SK-N-SH (cell line): ENCODE measurements at regions not wholly inside any gene's neighbourhood (a gene's known extent, or its start where the extent isn't known, plus 50 kb on each side); places are given as distances from the start of the nearest gene placed in this dataset.

Source experiments
- CTCF ChIA-PET: fragments of 300-600, 350-600 bp; formaldehyde crosslinking; extraction: SDS; loops from one replicate; lab custom pipeline; 2021; lab: Yijun Ruan, JAX
- POLR2A ChIA-PET: fragments of 350-600 bp; sonication (Branson Sonifier 250); formaldehyde crosslinking; extraction: SDS; loops from one replicate; lab custom pipeline; 2020; ENCODE audit warnings: antibody characterized with exemption, inconsistent platforms; lab: Yijun Ruan, JAX
- DNase-seq: peaks from one replicate; pipeline ENCODE4 v3.0.0; 2012
- H2AFZ ChIP-seq: fragments of 200-600 bp; sonication (generic); 2 replicates; pipeline ENCODE4 v1.8.1; 2016; ENCODE audit warnings: antibody characterized with exemption, mild to moderate bottlenecking, low read depth
- H3F3A ChIP-seq: fragments of 200-600 bp; sonication (generic); replicated peaks from 2 replicates; pipeline ENCODE3; 2016; ENCODE audit warnings: antibody characterized with exemption, mild to moderate bottlenecking; ENCODE audit not compliant: insufficient read depth
- H3K27ac ChIP-seq, 2 experiments: fragments of 200-500 bp in 1 of 2; fragments of 200-600 bp in 1 of 2; sonication (Bioruptor generic) in 1 of 2; sonication (generic), shearing (Covaris generic) in 1 of 2; 2 replicates each; pipeline versions ENCODE4 v1.5.1 to v1.6.1; 2014 to 2016; ENCODE audit warnings: low read depth in 2 of 2, inconsistent platforms in 1 of 2, low read length in 1 of 2, mild to moderate bottlenecking in 1 of 2, mixed read lengths in 1 of 2
- H3K27me3 ChIP-seq: fragments of 200-600 bp; sonication (generic), shearing (Covaris generic); 2 replicates; pipeline ENCODE4 v1.6.1; 2016; ENCODE audit warnings: mixed run types; ENCODE audit not compliant: insufficient read depth
- H3K36me3 ChIP-seq, 2 experiments: fragments of 200-500 bp in 1 of 2; fragments of 200-600 bp in 1 of 2; sonication (Bioruptor generic) in 1 of 2; sonication (generic) in 1 of 2; replicated peaks in 1 of 2; 2 replicates each; pipeline versions ENCODE3 to v1.5.1; 2014 to 2016; ENCODE audit warnings: low read length in 1 of 2, mild to moderate bottlenecking in 1 of 2; ENCODE audit not compliant: insufficient read depth in 2 of 2, control insufficient read depth in 1 of 2
- H3K4me1 ChIP-seq, 2 experiments: fragments of 200-500 bp in 1 of 2; fragments of 200-600 bp in 1 of 2; sonication (Bioruptor generic) in 1 of 2; sonication (generic), shearing (Covaris generic) in 1 of 2; 2 replicates each; pipeline versions ENCODE4 v1.5.1 to v1.6.1; 2014 to 2016; ENCODE audit warnings: low read depth in 1 of 2, low read length in 1 of 2, mixed run types in 1 of 2; ENCODE audit not compliant: insufficient read depth in 2 of 2, control insufficient read depth in 1 of 2
- H3K4me2 ChIP-seq: fragments of 200-600 bp; sonication (generic), shearing (Covaris generic); 2 replicates; pipeline ENCODE4 v1.6.1; 2017; ENCODE audit warnings: mixed run types
- H3K4me3 ChIP-seq, 2 experiments: fragments of 200-500 bp in 1 of 2; fragments of 200-600 bp in 1 of 2; sonication (Bioruptor generic) in 1 of 2; sonication (generic), shearing (Covaris generic) in 1 of 2; 2 replicates each; pipeline versions ENCODE4 v1.5.1 to v1.8.1; 2014 to 2016; ENCODE audit warnings: low read depth in 2 of 2, inconsistent platforms in 1 of 2, low read length in 1 of 2, mild to moderate bottlenecking in 1 of 2, mixed read lengths in 1 of 2, moderate library complexity in 1 of 2
- H3K79me2 ChIP-seq: fragments of 200-600 bp; sonication (generic); 2 replicates; pipeline ENCODE4 v1.8.1; 2017; ENCODE audit warnings: mild to moderate bottlenecking; ENCODE audit not compliant: insufficient read depth
- H3K9ac ChIP-seq: fragments of 200-600 bp; sonication (generic); 2 replicates; pipeline ENCODE4 v1.6.1; 2017; ENCODE audit warnings: mixed run types
- H3K9me2 ChIP-seq: fragments of 200-600 bp; sonication (generic); 2 replicates; pipeline ENCODE4 v1.6.1; 2017; ENCODE audit warnings: mixed run types
- H3K9me3 ChIP-seq: fragments of 200-600 bp; sonication (generic); 2 replicates; pipeline ENCODE4 v1.6.1; 2017; ENCODE audit warnings: mixed run types, mild to moderate bottlenecking, moderate library complexity
- H4K20me1 ChIP-seq: fragments of 200-600 bp; sonication (generic); 2 replicates; pipeline ENCODE4 v1.6.1; 2017; ENCODE audit warnings: mild to moderate bottlenecking, mixed run types; ENCODE audit not compliant: insufficient read depth
- ELF1 ChIP-seq: IDR thresholded peaks from 2 replicates; pipeline ENCODE4 v1.4.0; 2012
- EP300 ChIP-seq, 2 experiments: IDR thresholded peaks; 2 replicates each; pipeline versions ENCODE4 v1.4.0 to v1.6.1; 2012; ENCODE audit warnings: borderline replicate concordance in 1 of 2, low read depth in 1 of 2, low read length in 1 of 2
- EZH2phosphoT487 ChIP-seq: fragments of 200-600 bp; sonication (generic); IDR thresholded peaks from 2 replicates; pipeline ENCODE4 v1.6.1; 2017; ENCODE audit warnings: low read depth, mixed run types, mild to moderate bottlenecking, antibody characterized with exemption, moderate library complexity, borderline replicate concordance
- FOXJ3 ChIP-seq: sonication (generic); formaldehyde crosslinking; IDR thresholded peaks from 2 replicates; pipeline ENCODE4 v1.5.1; 2020; ENCODE audit warnings: mild to moderate bottlenecking, missing genetic modification reagents
- GATA2 ChIP-seq: sonication (generic); formaldehyde crosslinking; IDR thresholded peaks from 2 replicates; pipeline ENCODE4 v1.5.0; 2020; ENCODE audit warnings: mild to moderate bottlenecking, missing genetic modification reagents
- JUND ChIP-seq: IDR thresholded peaks from 2 replicates; pipeline ENCODE4 v1.4.0; 2012
- MEF2A ChIP-seq: IDR thresholded peaks from 2 replicates; pipeline ENCODE4 v1.4.0; 2012; ENCODE audit warnings: low read depth, borderline replicate concordance
- NRF1 ChIP-seq: IDR thresholded peaks from 2 replicates; pipeline ENCODE4 v1.6.1; 2012; ENCODE audit warnings: low read depth, mild to moderate bottlenecking, low read length
- RCOR1 ChIP-seq: fragments of 150-350 bp; IDR thresholded peaks from 2 replicates; pipeline ENCODE4 v1.6.1; 2017; ENCODE audit warnings: antibody characterized with exemption, low read length
- RFX5 ChIP-seq: IDR thresholded peaks from 2 replicates; pipeline ENCODE4 v1.6.1; 2012; ENCODE audit warnings: mild to moderate bottlenecking, improper control_type of control experiment, low read length
- SMC3 ChIP-seq: IDR thresholded peaks from 2 replicates; pipeline ENCODE4 v1.6.1; 2012; ENCODE audit warnings: low read depth, low read length, improper control_type of control experiment
- TAF1 ChIP-seq: IDR thresholded peaks from 2 replicates; pipeline ENCODE4 v1.6.1; 2012; ENCODE audit warnings: low read depth, mild to moderate bottlenecking, low read length, moderate library complexity, borderline replicate concordance
- YY1 ChIP-seq: IDR thresholded peaks from 2 replicates; pipeline ENCODE4 v1.4.0; 2012; ENCODE audit warnings: low read depth, mild to moderate bottlenecking
- WGBS: methylation state at CpG from one replicate; pipeline ENCODE4 v1.1.6; 2017; ENCODE audit warnings: low lambda C conversion rate; 5-methylcytosine and 5-hydroxymethylcytosine counted together
- TF ChIP-seq, protein P1 (sequence below): IDR thresholded peaks from 2 replicates; pipeline ENCODE4 v1.4.0; 2012; ENCODE audit warnings: low read depth, borderline replicate concordance
- TF ChIP-seq, protein P2 (sequence below): fragments of 150-350 bp; IDR thresholded peaks from 2 replicates; pipeline ENCODE4 v1.6.1; 2016; ENCODE audit warnings: mild to moderate bottlenecking, low read depth, low read length
- TF ChIP-seq, protein P3 (sequence below): fragments of 200-600 bp; sonication (generic); IDR thresholded peaks from 2 replicates; pipeline ENCODE4 v1.6.1; 2017; ENCODE audit warnings: antibody characterized with exemption, mild to moderate bottlenecking, moderate library complexity
- TF ChIP-seq, protein P4 (sequence below): IDR thresholded peaks from 2 replicates; pipeline ENCODE4 v1.6.1; 2012; ENCODE audit warnings: mild to moderate bottlenecking, low read depth, low read length, moderate library complexity

DNA sequence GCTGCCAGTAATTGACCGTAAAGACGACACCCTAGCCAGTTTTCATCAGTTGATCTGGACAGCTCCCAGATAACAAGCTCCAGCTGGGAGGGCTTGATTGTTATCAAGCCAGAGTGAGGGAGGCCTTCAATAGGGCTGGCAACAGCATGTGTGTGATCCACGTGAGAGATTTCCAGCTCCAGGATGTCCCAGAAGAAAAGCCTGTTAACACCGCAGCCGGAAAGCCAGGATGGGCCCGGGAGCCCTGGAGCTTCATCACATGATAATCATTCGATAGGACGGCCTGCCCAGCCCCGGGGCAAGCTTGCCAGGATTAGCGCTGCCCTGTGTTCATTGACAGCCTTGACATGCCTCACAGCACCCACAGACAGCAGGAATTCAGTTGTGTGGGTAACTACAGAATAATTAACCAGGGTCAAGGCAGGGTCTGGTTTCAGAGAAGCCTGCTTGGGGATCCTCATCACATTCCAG is 182.5 kb downstream of the C1D start (continued):
- TF ChIP-seq, protein P1, sequence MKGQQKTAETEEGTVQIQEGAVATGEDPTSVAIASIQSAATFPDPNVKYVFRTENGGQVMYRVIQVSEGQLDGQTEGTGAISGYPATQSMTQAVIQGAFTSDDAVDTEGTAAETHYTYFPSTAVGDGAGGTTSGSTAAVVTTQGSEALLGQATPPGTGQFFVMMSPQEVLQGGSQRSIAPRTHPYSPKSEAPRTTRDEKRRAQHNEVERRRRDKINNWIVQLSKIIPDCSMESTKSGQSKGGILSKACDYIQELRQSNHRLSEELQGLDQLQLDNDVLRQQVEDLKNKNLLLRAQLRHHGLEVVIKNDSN = peak; percentile 51; the same call in 1 of the 2 replicates
- TF ChIP-seq GATA2 (peak; percentile 100), FOXJ3 (CRISPR knock-in tag) (peak; percentile 84), RCOR1 (peak; percentile 81), EP300 (IDR thresholded peaks at IDR 0.05; ENCODE audit: borderline replicate concordance in 1 of 2, low read depth in 1 of 2, low read length in 1 of 2) (peak; percentile 81 to 97; a peak in 3 of 4 replicates), YY1 (no peak), MEF2A (no peak), RFX5 (no peak)
- TF ChIP-seq, protein P2, sequence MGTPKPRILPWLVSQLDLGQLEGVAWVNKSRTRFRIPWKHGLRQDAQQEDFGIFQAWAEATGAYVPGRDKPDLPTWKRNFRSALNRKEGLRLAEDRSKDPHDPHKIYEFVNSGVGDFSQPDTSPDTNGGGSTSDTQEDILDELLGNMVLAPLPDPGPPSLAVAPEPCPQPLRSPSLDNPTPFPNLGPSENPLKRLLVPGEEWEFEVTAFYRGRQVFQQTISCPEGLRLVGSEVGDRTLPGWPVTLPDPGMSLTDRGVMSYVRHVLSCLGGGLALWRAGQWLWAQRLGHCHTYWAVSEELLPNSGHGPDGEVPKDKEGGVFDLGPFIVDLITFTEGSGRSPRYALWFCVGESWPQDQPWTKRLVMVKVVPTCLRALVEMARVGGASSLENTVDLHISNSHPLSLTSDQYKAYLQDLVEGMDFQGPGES = no peak

DNA sequence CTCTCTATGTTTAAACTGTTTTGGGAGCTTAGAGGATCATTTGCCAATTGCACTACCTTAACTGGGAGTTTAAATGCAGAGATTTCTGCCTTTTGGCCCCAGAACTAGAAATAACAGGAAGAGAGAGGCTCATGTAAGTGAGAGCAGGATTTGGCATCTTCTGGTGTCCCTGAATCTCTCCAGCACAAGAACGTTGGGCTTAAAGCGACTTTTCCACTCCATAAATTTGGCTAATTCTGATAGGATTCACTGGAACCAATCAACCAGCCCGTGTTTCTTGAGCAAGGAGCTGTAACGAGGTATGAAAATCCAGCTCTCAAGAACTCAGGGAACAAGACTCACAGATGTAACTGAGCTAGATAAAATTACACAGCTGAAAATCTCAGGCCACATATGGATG is 181.0 kb downstream of the C1D start:
- no peak for DNase-seq
- 94% methylated on average over 4 of the region's 4 CpGs for WGBS
- H3K4me3 ChIP-seq = no peak overlapping the region
- H2AFZ ChIP-seq = 0 out of 2 replicates have a peak overlapping the region, but pooled peaks have one; percentile 37
- TF ChIP-seq, protein P3, sequence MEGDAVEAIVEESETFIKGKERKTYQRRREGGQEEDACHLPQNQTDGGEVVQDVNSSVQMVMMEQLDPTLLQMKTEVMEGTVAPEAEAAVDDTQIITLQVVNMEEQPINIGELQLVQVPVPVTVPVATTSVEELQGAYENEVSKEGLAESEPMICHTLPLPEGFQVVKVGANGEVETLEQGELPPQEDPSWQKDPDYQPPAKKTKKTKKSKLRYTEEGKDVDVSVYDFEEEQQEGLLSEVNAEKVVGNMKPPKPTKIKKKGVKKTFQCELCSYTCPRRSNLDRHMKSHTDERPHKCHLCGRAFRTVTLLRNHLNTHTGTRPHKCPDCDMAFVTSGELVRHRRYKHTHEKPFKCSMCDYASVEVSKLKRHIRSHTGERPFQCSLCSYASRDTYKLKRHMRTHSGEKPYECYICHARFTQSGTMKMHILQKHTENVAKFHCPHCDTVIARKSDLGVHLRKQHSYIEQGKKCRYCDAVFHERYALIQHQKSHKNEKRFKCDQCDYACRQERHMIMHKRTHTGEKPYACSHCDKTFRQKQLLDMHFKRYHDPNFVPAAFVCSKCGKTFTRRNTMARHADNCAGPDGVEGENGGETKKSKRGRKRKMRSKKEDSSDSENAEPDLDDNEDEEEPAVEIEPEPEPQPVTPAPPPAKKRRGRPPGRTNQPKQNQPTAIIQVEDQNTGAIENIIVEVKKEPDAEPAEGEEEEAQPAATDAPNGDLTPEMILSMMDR = no peak
- no peak for TF ChIP-seq NRF1
- no peak for TF ChIP-seq TAF1
- no peak for TF ChIP-seq ELF1
- TF ChIP-seq, protein P4, sequence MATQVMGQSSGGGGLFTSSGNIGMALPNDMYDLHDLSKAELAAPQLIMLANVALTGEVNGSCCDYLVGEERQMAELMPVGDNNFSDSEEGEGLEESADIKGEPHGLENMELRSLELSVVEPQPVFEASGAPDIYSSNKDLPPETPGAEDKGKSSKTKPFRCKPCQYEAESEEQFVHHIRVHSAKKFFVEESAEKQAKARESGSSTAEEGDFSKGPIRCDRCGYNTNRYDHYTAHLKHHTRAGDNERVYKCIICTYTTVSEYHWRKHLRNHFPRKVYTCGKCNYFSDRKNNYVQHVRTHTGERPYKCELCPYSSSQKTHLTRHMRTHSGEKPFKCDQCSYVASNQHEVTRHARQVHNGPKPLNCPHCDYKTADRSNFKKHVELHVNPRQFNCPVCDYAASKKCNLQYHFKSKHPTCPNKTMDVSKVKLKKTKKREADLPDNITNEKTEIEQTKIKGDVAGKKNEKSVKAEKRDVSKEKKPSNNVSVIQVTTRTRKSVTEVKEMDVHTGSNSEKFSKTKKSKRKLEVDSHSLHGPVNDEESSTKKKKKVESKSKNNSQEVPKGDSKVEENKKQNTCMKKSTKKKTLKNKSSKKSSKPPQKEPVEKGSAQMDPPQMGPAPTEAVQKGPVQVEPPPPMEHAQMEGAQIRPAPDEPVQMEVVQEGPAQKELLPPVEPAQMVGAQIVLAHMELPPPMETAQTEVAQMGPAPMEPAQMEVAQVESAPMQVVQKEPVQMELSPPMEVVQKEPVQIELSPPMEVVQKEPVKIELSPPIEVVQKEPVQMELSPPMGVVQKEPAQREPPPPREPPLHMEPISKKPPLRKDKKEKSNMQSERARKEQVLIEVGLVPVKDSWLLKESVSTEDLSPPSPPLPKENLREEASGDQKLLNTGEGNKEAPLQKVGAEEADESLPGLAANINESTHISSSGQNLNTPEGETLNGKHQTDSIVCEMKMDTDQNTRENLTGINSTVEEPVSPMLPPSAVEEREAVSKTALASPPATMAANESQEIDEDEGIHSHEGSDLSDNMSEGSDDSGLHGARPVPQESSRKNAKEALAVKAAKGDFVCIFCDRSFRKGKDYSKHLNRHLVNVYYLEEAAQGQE = no peak
- no peak for TF ChIP-seq FOXJ3 (CRISPR knock-in tag)
- TF ChIP-seq EZH2phosphoT487 = no peak
- no peak for TF ChIP-seq SMC3
- TF ChIP-seq JUND = no peak
- ChIA-PET CTCF (interaction anchor here (1.0 to 4.0 kb wide), 3 partner anchors 29 to 231 kb away, joined by 4 to 28 read pairs (median 7); no protein-coding TSS in a partner anchor), POLR2A (no interaction called here)
- peaks cover 24% of the 10 kb centered on the region for H3F3A ChIP-seq
- no peak overlapping the region for H3K4me2 ChIP-seq
- H3K9ac ChIP-seq = no peak overlapping the region
- no peak overlapping the region; a peak in 1 of 4 replicates for H3K27ac ChIP-seq
- H4K20me1 ChIP-seq = no peaks in the 10 kb centered on the region
- H3K4me1 ChIP-seq = peaks cover 19 to 31% of the 10 kb centered on the region in 2 experiments
- H3K27me3 ChIP-seq = no peaks in the 10 kb centered on the region
- no peaks in the 10 kb centered on the region for H3K9me2 ChIP-seq
- no peaks in the 10 kb centered on the region for H3K79me2 ChIP-seq
- no peaks in the 10 kb centered on the region for H3K9me3 ChIP-seq
- no peaks in the 10 kb centered on the region for H3K36me3 ChIP-seq
